IPS-NIHi7 (cell line): ENCODE measurements at regions not wholly inside any gene's neighbourhood (a gene's known extent, or its start where the extent isn't known, plus 50 kb on each side); places are given as distances from the start of the nearest gene placed in this dataset.

ENCODE experiments used
- DNase-seq: peaks from one replicate; pipeline ENCODE4 v3.0.0; 2012; ENCODE audit warnings: mixed read lengths; ENCODE audit errors: extremely low spot score

DNA sequence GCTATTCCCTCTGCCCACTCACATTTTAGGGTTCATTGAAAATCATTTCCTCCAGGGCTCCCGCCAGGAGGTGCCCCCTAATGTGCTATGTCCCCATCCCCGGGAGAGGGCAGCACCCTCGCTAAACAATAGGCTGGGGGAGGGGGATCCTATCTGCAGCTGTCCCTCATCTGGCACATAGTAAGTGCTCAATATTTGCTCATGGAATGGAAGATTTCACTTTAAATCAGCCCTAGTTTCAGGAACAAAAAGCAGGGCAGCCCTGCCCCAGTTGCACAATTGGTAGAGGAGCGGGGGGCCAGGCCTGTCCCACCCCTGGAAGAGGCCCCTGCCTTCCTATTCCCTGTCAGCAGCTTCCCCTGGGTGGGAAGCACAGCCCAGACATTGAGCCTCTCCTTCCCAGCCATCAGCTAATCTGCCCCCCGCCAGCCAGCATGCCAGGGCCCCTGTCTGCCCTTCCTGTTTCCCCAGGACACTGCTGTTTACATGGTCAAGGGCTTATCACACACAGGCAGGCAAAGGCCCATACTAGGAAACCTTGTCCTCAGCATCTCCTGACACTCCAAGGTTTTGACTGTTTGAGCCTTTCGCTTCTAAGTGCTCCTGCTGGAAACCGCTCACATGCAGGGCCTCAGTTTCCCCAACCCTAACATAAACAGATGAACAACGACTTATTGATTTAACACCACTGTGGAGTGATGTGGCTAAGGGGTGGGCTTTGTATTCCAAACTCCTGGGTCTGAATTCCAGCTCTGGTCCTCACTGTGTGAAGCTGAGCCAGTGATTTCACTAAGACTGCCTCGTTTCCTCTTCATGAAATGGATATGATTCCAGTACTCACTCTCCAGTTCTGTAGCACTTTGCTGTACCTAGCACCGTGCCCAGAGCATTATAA is 130.7 kb upstream of the ZMIZ1 start:
- DNase-seq: peak; percentile 70

GRCh38 chr10:78938695-78939672 is 129.8 kb upstream of the ZMIZ1 start:
- no peak for DNase-seq

GRCh38 chr10:78942091-78942501 is 126.7 kb upstream of the ZMIZ1 start:
- no peak for DNase-seq

DNA sequence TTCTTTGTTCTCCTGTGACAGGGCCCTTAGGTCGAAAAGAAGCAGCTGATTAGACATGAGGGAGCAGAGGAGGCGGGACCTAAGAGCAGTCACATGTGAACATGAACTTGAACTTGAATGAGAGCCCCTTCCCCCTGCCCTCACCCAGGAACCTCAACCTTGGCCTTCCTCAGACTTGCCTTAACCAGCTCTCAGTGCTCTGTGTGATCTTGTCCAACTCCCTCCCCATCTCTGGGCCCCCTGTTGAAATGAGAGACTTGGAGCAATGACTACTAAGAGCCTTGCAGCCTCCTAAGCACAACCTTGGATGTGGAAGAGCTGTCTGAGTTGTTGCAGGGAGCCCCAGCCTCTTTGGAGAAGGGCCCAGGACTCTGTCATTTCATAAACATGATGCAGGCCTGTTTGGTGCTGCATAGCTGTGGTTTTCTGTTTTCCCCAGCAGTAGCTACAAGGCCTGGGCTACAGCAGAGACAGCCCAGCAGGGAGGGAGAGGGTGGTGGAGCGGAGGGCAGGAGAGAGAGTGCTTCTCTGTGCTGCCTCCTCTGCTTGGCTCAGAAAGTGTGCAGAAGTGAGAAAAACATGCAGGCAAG is 123.9 kb upstream of the ZMIZ1 start:
- peak; percentile 51 for DNase-seq

DNA sequence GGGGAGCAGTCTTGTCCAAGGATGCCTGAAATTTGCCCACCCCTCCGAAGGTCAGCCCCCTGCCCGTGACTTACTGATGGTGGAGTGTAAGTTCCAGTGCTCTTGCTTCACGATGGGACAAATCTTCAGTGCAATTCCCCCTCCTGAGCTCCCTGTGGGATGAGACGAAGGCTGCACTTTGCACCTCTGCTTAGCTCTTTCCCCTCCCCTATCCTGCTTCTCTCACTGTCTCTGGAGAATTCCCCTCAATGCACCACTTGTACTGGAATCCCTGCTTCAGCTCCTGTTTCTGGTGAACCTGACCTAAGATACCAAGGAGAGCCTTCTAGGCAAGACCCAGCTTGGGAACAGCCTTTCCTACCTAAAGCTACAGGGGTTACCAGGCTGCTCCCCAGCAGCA is 122.9 kb upstream of the ZMIZ1 start:
- no peak for DNase-seq

GRCh38 chr10:78947226-78947625 is 121.5 kb upstream of the ZMIZ1 start:
- DNase-seq: no peak

- no peak for DNase-seq
Observed at GRCh38 chr10:78947733-78948132, 121.0 kb upstream of the ZMIZ1 start.

GRCh38 chr10:78948621-78949030 is 120.1 kb upstream of the ZMIZ1 start:
- no peak for DNase-seq

- DNase-seq: no peak
Observed at GRCh38 chr10:78950656-78951587, 117.8 kb upstream of the ZMIZ1 start.

DNA sequence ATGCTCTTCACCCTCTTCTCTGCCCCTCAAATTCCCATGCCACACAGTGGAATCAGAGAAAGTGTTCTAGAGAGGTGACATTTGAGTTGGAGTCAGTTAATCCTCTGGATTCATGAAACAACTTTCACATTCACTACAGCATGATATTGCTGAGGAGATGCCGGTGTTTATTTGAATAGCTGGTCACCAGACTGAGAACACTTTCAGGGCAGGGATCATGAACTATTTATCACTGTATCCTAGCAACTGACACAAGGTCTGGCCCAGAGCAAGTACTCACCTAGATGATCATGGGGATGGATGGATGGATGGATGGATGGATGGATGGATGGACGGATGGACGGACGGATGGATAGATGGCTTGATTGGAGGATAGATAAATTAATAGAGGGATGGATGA is 116.7 kb upstream of the ZMIZ1 start:
- no peak for DNase-seq

DNA sequence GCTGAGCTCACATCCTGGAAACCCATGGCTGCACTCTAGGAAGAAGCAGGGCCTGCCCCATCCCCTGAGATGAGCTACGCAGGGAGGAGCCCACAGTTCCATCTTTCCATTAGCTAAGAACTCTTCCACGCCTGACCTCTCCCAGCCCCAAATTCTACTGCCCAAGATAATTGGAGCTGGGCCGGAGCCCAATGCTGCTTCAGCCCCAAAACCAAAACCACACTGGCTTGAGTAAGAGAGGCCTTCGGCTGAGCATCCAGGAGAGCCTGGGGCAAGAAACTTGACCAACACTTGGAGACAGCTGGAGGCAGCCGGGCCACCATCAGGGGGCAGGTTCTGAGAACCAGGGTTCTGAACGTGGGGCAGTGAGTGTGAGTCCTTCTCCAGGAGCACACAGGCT is 116.1 kb upstream of the ZMIZ1 start:
- DNase-seq: no peak

DNA sequence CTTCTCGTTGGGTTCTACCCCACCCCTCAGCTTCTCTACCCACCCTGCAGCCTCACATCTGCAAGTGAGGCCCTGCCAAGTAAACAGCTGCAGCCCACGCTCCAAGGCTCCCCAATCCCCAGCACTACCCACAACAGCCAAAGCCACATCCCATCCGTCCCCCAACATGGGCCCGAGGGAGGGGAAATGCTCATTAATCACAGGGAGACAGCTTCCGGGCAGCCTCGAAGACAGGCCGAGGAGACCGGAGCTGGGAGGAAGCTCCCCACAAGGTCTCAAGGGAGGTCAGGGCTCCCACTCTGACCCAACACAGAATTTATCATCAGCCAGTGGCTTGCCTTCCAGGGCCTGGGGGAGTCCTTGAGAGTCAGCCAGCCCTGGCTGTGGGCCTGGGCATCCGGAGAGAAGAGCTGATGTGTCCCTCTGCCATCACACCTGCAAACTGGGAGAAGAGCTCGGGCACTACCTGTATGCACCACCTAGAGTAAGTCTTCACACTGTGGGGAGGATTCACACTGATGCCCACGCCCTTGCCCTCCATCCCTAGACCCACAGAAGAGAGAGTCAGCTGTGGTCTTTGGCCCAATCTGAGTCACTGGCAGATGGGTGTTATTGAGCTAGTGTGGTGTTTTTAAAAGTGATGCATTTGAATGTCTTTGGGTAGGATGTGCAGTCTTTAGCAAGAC is 115.5 kb upstream of the ZMIZ1 start:
- no peak for DNase-seq

DNA sequence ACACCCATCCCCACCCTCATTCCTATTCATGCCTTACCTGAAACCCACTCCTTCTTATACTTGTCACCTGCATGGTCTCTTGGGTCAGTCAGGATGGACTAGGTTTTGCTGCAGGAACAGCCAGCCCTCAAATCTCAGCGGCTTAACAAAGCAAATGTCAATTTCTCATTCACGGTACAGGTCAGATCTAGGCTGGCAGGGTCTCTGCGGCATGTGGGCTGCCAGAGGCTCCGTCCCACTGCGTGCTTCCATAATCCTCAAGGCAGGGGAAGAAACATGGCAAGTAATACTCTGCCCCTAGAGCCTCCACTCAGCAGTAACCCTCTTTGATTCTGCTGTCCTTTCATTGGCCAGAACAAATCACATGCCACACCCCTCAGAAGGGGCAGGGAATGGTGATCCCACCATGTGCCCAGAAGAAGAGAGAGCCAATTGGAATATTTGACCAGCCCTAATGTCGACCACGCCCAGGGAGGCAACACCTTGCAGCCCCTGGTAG is 114.9 kb upstream of the ZMIZ1 start:
- DNase-seq: no peak

DNA sequence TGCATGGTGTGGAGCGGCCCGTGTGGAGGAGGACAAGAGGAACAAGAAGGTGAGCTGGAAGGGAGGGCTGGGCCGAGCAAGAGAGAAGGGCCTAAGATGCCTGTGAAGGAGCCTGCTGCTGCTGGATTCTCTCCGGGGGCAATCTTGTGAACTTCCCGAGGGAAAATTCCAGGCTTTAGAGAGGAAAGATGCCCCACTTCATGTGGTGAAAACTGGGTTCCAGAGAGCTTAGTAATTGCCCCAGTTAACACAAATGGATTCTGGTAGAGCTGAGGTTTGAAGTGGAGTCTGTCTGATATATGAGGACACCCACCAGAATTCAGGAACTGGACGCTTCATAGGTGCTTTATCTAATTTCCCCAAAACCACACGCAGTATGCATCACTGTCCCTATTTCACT is 114.1 kb upstream of the ZMIZ1 start:
- no peak for DNase-seq

DNA sequence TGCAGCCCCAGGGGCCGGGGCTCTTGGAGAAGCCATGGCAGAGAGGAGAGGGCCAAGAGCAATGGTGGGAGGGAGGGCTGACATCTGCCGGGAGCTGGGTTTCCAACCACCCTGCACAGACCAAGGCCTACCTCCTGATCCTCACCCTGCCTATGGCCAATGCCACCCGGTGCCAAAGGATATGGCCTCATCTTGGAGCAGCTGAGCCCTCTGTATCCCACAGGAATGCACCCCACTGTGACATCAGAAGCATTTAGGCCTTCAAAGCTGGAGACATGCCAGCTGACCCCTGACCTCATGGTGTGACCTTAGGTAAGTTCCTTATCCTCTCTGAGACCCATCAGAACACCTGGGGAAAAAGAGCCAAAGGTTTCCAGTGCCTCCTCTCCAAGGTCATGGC is 113.6 kb upstream of the ZMIZ1 start:
- no peak for DNase-seq

DNA sequence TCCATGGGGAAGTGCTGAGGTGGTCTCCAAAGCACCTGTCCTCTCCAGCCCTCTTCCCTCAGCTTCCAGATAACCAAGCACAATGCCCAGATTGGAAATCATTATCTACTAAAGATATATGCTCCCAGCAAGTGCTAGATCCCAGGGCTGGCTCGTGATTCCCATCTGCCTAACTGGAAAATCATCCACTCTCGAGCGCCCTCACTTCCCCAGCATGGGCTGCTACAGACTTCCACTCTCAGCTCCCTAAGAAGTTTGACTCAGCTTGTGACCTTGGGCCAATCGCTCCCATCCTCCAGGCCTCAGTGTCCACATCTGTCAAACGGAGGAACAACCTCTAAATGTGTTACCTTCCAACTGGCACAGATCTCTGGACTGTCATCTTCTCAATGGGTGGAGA is 112.4 kb upstream of the ZMIZ1 start:
- DNase-seq: no peak

- no peak for DNase-seq
Observed at GRCh38 chr10:78957471-78958039, 111.2 kb upstream of the ZMIZ1 start.

DNA sequence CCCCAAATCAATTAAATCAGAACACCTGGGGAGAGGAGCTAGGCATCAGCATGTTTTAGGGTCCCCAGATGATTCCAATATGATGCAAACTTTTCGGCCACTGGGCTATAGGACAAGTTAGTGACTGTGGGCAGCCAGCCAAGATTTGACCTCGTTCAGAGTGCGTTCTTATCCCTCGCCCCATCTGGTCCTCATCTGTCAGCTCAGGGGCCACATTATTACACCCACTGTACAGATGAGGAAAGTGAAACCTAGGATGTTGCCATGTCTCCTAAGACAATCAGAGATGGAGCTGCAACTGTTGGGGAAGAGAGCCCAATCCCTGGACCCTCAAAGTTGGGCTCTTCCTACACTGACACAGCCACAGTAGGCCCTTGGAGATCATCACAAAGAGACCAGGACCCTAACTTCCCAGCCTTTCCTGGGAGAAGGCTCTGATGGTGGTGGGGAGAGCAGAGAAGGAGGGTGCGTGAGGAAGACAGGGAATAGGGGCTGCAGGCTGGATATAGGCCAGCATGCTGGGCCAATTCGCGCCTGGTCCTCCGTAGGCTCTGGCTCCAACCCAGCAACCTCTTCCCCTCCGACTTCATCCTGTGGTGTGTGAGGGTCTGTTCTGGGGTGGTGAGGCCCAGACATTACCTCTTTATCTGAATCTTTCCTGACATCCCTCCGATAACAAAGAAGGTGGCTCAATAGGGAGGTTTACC is 109.4 kb upstream of the ZMIZ1 start:
- DNase-seq: no peak

GRCh38 chr10:78959924-78960285 is 108.9 kb upstream of the ZMIZ1 start:
- no peak for DNase-seq
